ENCODE measurements at regions not wholly inside any gene's neighbourhood (a gene's known extent, or its start where the extent isn't known, plus 50 kb on each side); places are given as distances from the start of the nearest gene placed in this dataset.

GRCh38 chr10:121076776-121077715 lies 225.9 kb downstream of the WDR11 start:
- no peaks in the 10 kb centered on the region for H3K36me3 ChIP-seq (ENCODE audit: control insufficient read depth in 2 of 2, insufficient read depth in 2 of 2, low read length in 1 of 2)
- H3K4me1 ChIP-seq (ENCODE audit: control insufficient read depth in 2 of 2, insufficient read depth in 2 of 2, low read length in 1 of 2): peaks cover 4 to 11% of the 10 kb centered on the region in 2 donors
- no peaks in the 10 kb centered on the region for H3K27me3 ChIP-seq (ENCODE audit: control insufficient read depth in 1 of 2, insufficient read depth in 2 of 2, low read length in 2 of 2)
- WGBS, 2 donors: 55 to 63% methylated on average over 12 of the region's 12 CpGs
- H3K9me3 ChIP-seq (ENCODE audit: control insufficient read depth in 2 of 2, insufficient read depth in 1 of 2, low read depth in 1 of 2, low read length in 1 of 2): no peaks in the 10 kb centered on the region
- H3K4me3 ChIP-seq (ENCODE audit: low read depth in 1 of 2, low read length in 2 of 2): no peak overlapping the region
- no peak overlapping the region for H3K27ac ChIP-seq (ENCODE audit: low read depth in 2 of 2, low read length in 1 of 2)

- Histone ChIP-seq H3K4me3 (ENCODE audit: low read depth in 1 of 2, low read length in 2 of 2) (no peak overlapping the region), H3K9me3 (ENCODE audit: control insufficient read depth in 2 of 2, insufficient read depth in 1 of 2, low read depth in 1 of 2, low read length in 1 of 2) (no peaks in the 10 kb centered on the region), H3K27ac (ENCODE audit: low read depth in 2 of 2, low read length in 1 of 2) (peak overlapping the region; percentile 42 to 76), H3K4me1 (ENCODE audit: control insufficient read depth in 2 of 2, insufficient read depth in 2 of 2, low read length in 1 of 2) (peaks cover 4 to 11% of the 10 kb centered on the region in 2 donors), H3K36me3 (ENCODE audit: control insufficient read depth in 2 of 2, insufficient read depth in 2 of 2, low read length in 1 of 2) (no peaks in the 10 kb centered on the region), H3K27me3 (ENCODE audit: control insufficient read depth in 1 of 2, insufficient read depth in 2 of 2, low read length in 2 of 2) (no peaks in the 10 kb centered on the region)
- WGBS, 2 donors: 48 to 57% methylated on average over 8 of the region's 8 CpGs
Measured at GRCh38 chr10:121078036-121078435, 226.9 kb downstream of the WDR11 start.

GRCh38 chr10:121078672-121079102 lies 227.5 kb downstream of the WDR11 start:
- H3K36me3 ChIP-seq (ENCODE audit: control insufficient read depth in 2 of 2, insufficient read depth in 2 of 2, low read length in 1 of 2): no peaks in the 10 kb centered on the region
- no peak overlapping the region for H3K4me3 ChIP-seq (ENCODE audit: low read depth in 1 of 2, low read length in 2 of 2)
- H3K27me3 ChIP-seq (ENCODE audit: control insufficient read depth in 1 of 2, insufficient read depth in 2 of 2, low read length in 2 of 2): no peaks in the 10 kb centered on the region
- H3K27ac ChIP-seq (ENCODE audit: low read depth in 2 of 2, low read length in 1 of 2): peak overlapping the region; percentile 42 to 76
- H3K9me3 ChIP-seq (ENCODE audit: control insufficient read depth in 2 of 2, insufficient read depth in 1 of 2, low read depth in 1 of 2, low read length in 1 of 2): no peaks in the 10 kb centered on the region
- peaks cover 4 to 11% of the 10 kb centered on the region in 2 donors for H3K4me1 ChIP-seq (ENCODE audit: control insufficient read depth in 2 of 2, insufficient read depth in 2 of 2, low read length in 1 of 2)
- 38 to 41% methylated on average over 8 of the region's 8 CpGs for WGBS, 2 donors

- H3K4me1 ChIP-seq (ENCODE audit: control insufficient read depth in 2 of 2, insufficient read depth in 2 of 2, low read length in 1 of 2): peaks cover 4 to 11% of the 10 kb centered on the region in 2 donors
- H3K9me3 ChIP-seq (ENCODE audit: control insufficient read depth in 2 of 2, insufficient read depth in 1 of 2, low read depth in 1 of 2, low read length in 1 of 2): no peaks in the 10 kb centered on the region
- H3K4me3 ChIP-seq (ENCODE audit: low read depth in 1 of 2, low read length in 2 of 2): no peak overlapping the region
- no peak overlapping the region for H3K27ac ChIP-seq (ENCODE audit: low read depth in 2 of 2, low read length in 1 of 2)
- 53 to 55% methylated on average over 6 of the region's 6 CpGs for WGBS, 2 donors
- H3K27me3 ChIP-seq (ENCODE audit: control insufficient read depth in 1 of 2, insufficient read depth in 2 of 2, low read length in 2 of 2): no peaks in the 10 kb centered on the region
- no peaks in the 10 kb centered on the region for H3K36me3 ChIP-seq (ENCODE audit: control insufficient read depth in 2 of 2, insufficient read depth in 2 of 2, low read length in 1 of 2)
Measured at GRCh38 chr10:121079226-121079625, 228.1 kb downstream of the WDR11 start.

- H3K27ac ChIP-seq (ENCODE audit: low read depth in 2 of 2, low read length in 1 of 2): no peak overlapping the region
- no peaks in the 10 kb centered on the region for H3K36me3 ChIP-seq (ENCODE audit: control insufficient read depth in 2 of 2, insufficient read depth in 2 of 2, low read length in 1 of 2)
- no peaks in the 10 kb centered on the region for H3K27me3 ChIP-seq (ENCODE audit: control insufficient read depth in 1 of 2, insufficient read depth in 2 of 2, low read length in 2 of 2)
- no peaks in the 10 kb centered on the region for H3K9me3 ChIP-seq (ENCODE audit: control insufficient read depth in 2 of 2, insufficient read depth in 1 of 2, low read depth in 1 of 2, low read length in 1 of 2)
- H3K4me3 ChIP-seq (ENCODE audit: low read depth in 1 of 2, low read length in 2 of 2): no peak overlapping the region
- 31 to 35% methylated on average over 7 of the region's 7 CpGs for WGBS, 2 donors
- peaks cover 4 to 11% of the 10 kb centered on the region in 2 donors for H3K4me1 ChIP-seq (ENCODE audit: control insufficient read depth in 2 of 2, insufficient read depth in 2 of 2, low read length in 1 of 2)
Measured at GRCh38 chr10:121080281-121080891, 229.2 kb downstream of the WDR11 start.

GRCh38 chr10:121081306-121081705 lies 230.1 kb downstream of the WDR11 start:
- H3K4me1 ChIP-seq (ENCODE audit: control insufficient read depth in 2 of 2, insufficient read depth in 2 of 2, low read length in 1 of 2): peaks cover 4 to 6% of the 10 kb centered on the region in 2 donors
- H3K27me3 ChIP-seq (ENCODE audit: control insufficient read depth in 1 of 2, insufficient read depth in 2 of 2, low read length in 2 of 2): no peaks in the 10 kb centered on the region
- H3K4me3 ChIP-seq (ENCODE audit: low read depth in 1 of 2, low read length in 2 of 2): no peak overlapping the region
- no peak overlapping the region for H3K27ac ChIP-seq (ENCODE audit: low read depth in 2 of 2, low read length in 1 of 2)
- H3K9me3 ChIP-seq (ENCODE audit: control insufficient read depth in 2 of 2, insufficient read depth in 1 of 2, low read depth in 1 of 2, low read length in 1 of 2): no peaks in the 10 kb centered on the region
- H3K36me3 ChIP-seq (ENCODE audit: control insufficient read depth in 2 of 2, insufficient read depth in 2 of 2, low read length in 1 of 2): no peaks in the 10 kb centered on the region
- WGBS, 2 donors: 77 to 87% methylated on average over 3 of the region's 3 CpGs

GRCh38 chr10:121082984-121083383 lies 231.8 kb downstream of the WDR11 start:
- Histone ChIP-seq H3K36me3 (ENCODE audit: control insufficient read depth in 2 of 2, insufficient read depth in 2 of 2, low read length in 1 of 2) (no peaks in the 10 kb centered on the region), H3K4me1 (ENCODE audit: control insufficient read depth in 2 of 2, insufficient read depth in 2 of 2, low read length in 1 of 2) (peaks cover 3% of the 10 kb centered on the region in 2 donors), H3K27me3 (ENCODE audit: control insufficient read depth in 1 of 2, insufficient read depth in 2 of 2, low read length in 2 of 2) (no peaks in the 10 kb centered on the region), H3K4me3 (ENCODE audit: low read depth in 1 of 2, low read length in 2 of 2) (no peak overlapping the region), H3K27ac (ENCODE audit: low read depth in 2 of 2, low read length in 1 of 2) (no peak overlapping the region), H3K9me3 (ENCODE audit: control insufficient read depth in 2 of 2, insufficient read depth in 1 of 2, low read depth in 1 of 2, low read length in 1 of 2) (no peaks in the 10 kb centered on the region)
- WGBS, 2 donors: 87 to 93% methylated on average over 3 of the region's 3 CpGs

- H3K27ac ChIP-seq (ENCODE audit: low read depth in 2 of 2, low read length in 1 of 2): no peak overlapping the region
- no peaks in the 10 kb centered on the region for H3K27me3 ChIP-seq (ENCODE audit: control insufficient read depth in 1 of 2, insufficient read depth in 2 of 2, low read length in 2 of 2)
- WGBS, 2 donors: 66 to 70% methylated on average over 8 of the region's 8 CpGs
- peaks cover 3% of the 10 kb centered on the region in 2 donors for H3K4me1 ChIP-seq (ENCODE audit: control insufficient read depth in 2 of 2, insufficient read depth in 2 of 2, low read length in 1 of 2)
- H3K9me3 ChIP-seq (ENCODE audit: control insufficient read depth in 2 of 2, insufficient read depth in 1 of 2, low read depth in 1 of 2, low read length in 1 of 2): no peaks in the 10 kb centered on the region
- H3K36me3 ChIP-seq (ENCODE audit: control insufficient read depth in 2 of 2, insufficient read depth in 2 of 2, low read length in 1 of 2): no peaks in the 10 kb centered on the region
- no peak overlapping the region for H3K4me3 ChIP-seq (ENCODE audit: low read depth in 1 of 2, low read length in 2 of 2)
Measured at GRCh38 chr10:121084016-121084674, 233.0 kb downstream of the WDR11 start.

GRCh38 chr10:121084675-121085070 lies 233.5 kb downstream of the WDR11 start:
- no peaks in the 10 kb centered on the region for H3K27me3 ChIP-seq (ENCODE audit: control insufficient read depth in 1 of 2, insufficient read depth in 2 of 2, low read length in 2 of 2)
- H3K36me3 ChIP-seq (ENCODE audit: control insufficient read depth in 2 of 2, insufficient read depth in 2 of 2, low read length in 1 of 2): no peaks in the 10 kb centered on the region
- 75 to 83% methylated on average over 7 of the region's 7 CpGs for WGBS, 2 donors
- H3K4me3 ChIP-seq (ENCODE audit: low read depth in 1 of 2, low read length in 2 of 2): no peak overlapping the region
- H3K4me1 ChIP-seq (ENCODE audit: control insufficient read depth in 2 of 2, insufficient read depth in 2 of 2, low read length in 1 of 2): peaks cover 3% of the 10 kb centered on the region in 2 donors
- no peaks in the 10 kb centered on the region for H3K9me3 ChIP-seq (ENCODE audit: control insufficient read depth in 2 of 2, insufficient read depth in 1 of 2, low read depth in 1 of 2, low read length in 1 of 2)
- no peak overlapping the region for H3K27ac ChIP-seq (ENCODE audit: low read depth in 2 of 2, low read length in 1 of 2)

Data from esophagus (tissue), 2 donors.